GM12891 (cell line): ENCODE measurements at regions not wholly inside any gene's neighbourhood (a gene's known extent, or its start where the extent isn't known, plus 50 kb on each side); places are given as distances from the start of the nearest gene placed in this dataset.

Experiments used
- POLR2A ChIP-seq: IDR thresholded peaks from 2 replicates; pipeline ENCODE4 v1.6.1; 2011; ENCODE audit warnings: low read depth, low read length, control low read depth
- POU2F2 ChIP-seq: IDR thresholded peaks from 2 replicates; pipeline ENCODE4 v1.6.1; 2011; ENCODE audit warnings: low read depth, mild to moderate bottlenecking, control low read depth, low read length, moderate library complexity
- TAF1 ChIP-seq: IDR thresholded peaks from 2 replicates; pipeline ENCODE4 v1.6.1; 2011; ENCODE audit warnings: low read depth, low read length, control low read depth

DNA sequence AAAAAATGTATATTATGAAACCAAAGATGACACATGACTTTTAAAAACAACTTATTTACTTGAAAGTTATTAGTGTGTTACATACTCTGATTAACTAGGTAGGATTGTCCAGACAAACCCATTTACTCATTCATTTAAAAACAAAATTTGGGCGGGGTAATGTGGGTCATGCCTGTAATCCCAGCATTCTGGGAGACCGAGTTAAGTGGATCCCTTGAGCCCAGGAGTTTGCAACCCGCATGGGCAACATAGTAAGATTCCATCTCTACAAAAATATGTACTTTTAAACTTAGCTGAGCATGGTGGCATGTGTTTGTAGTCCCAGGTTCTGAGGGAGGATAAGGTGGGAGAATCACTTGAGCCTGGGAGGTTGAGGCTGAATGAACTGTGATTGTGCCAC, 1414.7 kb downstream of the PLA2G4A start:
- TF ChIP-seq POLR2A (no peak), TAF1 (no peak), POU2F2 (no peak)
